Peyer's patch (tissue), 4 donors: ENCODE measurements at regions not wholly inside any gene's neighbourhood (a gene's known extent, or its start where the extent isn't known, plus 50 kb on each side); places are given as distances from the start of the nearest gene placed in this dataset.

Experiments
- DNase-seq, 3 donors: peaks; one replicate each; pipeline ENCODE4 v3.0.0-alpha.2; 2017 to 2019
- H3K27ac ChIP-seq, 4 donors: fragments of 200-600 bp; sonication (generic); one replicate each; pipeline ENCODE4 v1.5.1; 2016 to 2019
- H3K27me3 ChIP-seq, 2 donors: fragments of 200-600 bp; sonication (generic); one replicate each; pipeline ENCODE4 v1.5.1; 2019
- H3K36me3 ChIP-seq, 3 donors: fragments of 200-600 bp; sonication (generic); one replicate each; pipeline ENCODE4 v1.5.1; 2016 to 2019
- H3K4me1 ChIP-seq, 4 donors: fragments of 200-600 bp; sonication (generic); one replicate each; pipeline ENCODE4 v1.5.1; 2016 to 2019
- H3K4me3 ChIP-seq, 4 donors: fragments of 200-600 bp; sonication (generic); 1 replicate in 3 of 4; 2 replicates in 1 of 4; pipeline ENCODE4 v1.5.1; 2016 to 2019; ENCODE audit warnings: mild to moderate bottlenecking in 1 of 4
- H3K9me3 ChIP-seq, 4 donors: fragments of 200-600 bp; sonication (generic); one replicate each; pipeline ENCODE4 v1.5.1; 2016 to 2019; ENCODE audit warnings: mild to moderate bottlenecking in 1 of 4
- CTCF ChIP-seq, 6 experiments: fragments of 450-650 bp in 4 of 6; fragments of 200-600 bp in 2 of 6; sonication (generic) in 1 of 6; IDR thresholded peaks; one replicate each; pipeline ENCODE4 v1.5.1; 2017 to 2019; ENCODE audit warnings: antibody characterized with exemption in 6 of 6, mild to moderate bottlenecking in 3 of 6, moderate library complexity in 1 of 6
- POLR2A ChIP-seq, 2 donors: fragments of 450-650 bp; IDR thresholded peaks; one replicate each; pipeline ENCODE4 v1.5.1; 2017; ENCODE audit warnings: antibody characterized with exemption in 2 of 2, mild to moderate bottlenecking in 2 of 2, moderate library complexity in 2 of 2

DNA sequence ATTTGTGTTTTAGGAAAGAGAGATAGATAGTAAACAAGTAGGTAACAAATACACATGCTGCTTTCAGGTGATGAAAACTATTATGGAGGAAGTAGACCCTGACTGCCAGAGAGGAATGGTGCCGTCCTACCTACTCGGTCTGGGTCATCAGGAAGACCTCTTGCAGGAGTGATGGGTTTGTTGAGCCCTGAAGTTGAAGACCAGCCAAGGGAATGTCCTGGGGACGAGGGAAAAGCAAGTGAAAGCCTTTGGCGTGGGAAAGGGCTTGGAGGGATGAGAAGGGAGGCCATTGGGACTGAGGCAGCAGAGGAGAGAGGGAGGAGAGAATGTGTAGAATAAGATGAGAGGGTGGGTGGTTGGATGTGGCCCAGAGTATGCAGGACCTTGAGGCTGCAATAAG lies 379.5 kb upstream of the USP24 start:
- H3K27ac ChIP-seq = no peak overlapping the region
- DNase-seq = no peak
- H3K27me3 ChIP-seq = no peaks in the 10 kb centered on the region
- no peaks in the 10 kb centered on the region for H3K9me3 ChIP-seq
- no peaks in the 10 kb centered on the region for H3K36me3 ChIP-seq
- TF ChIP-seq CTCF (IDR thresholded peaks at IDR 0.05) (no peak), POLR2A (IDR thresholded peaks at IDR 0.05) (no peak)
- no peaks in the 10 kb centered on the region for H3K4me1 ChIP-seq
- no peak overlapping the region for H3K4me3 ChIP-seq

- DNase-seq = no peak
- Histone ChIP-seq H3K4me1 (no peaks in the 10 kb centered on the region), H3K36me3 (no peaks in the 10 kb centered on the region), H3K27me3 (no peaks in the 10 kb centered on the region), H3K27ac (no peak overlapping the region), H3K9me3 (no peaks in the 10 kb centered on the region), H3K4me3 (no peak overlapping the region)
- TF ChIP-seq CTCF (IDR thresholded peaks at IDR 0.05) = no peak
- TF ChIP-seq POLR2A (IDR thresholded peaks at IDR 0.05) = no peak
Observed at GRCh38 chr1:55593298-55593697, 378.1 kb upstream of the USP24 start.

DNA sequence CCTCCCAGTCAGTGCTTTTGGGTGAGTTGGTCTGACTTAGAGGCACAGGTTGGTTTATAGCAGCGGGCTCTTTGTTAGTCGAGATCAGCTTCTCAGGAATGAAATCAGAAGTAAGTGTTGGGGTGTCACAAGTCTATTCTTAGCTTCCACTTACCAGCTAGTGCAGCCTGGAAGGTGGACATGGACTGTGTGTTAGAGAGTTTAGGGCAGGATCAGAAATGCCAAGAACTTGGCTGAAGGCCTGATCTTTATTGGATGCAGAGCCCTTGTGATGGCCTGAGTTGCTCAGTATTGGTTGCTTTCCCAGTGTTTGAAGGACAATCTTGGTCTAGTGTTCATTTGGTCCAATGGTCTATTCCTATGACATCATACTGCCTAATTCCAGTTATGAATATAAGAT lies 377.0 kb upstream of the USP24 start:
- H3K27me3 ChIP-seq = no peaks in the 10 kb centered on the region
- TF ChIP-seq CTCF (IDR thresholded peaks at IDR 0.05) = no peak
- TF ChIP-seq POLR2A (IDR thresholded peaks at IDR 0.05) = no peak
- no peak overlapping the region for H3K4me3 ChIP-seq
- no peaks in the 10 kb centered on the region for H3K36me3 ChIP-seq
- H3K4me1 ChIP-seq = no peaks in the 10 kb centered on the region
- DNase-seq = no peak
- H3K27ac ChIP-seq = no peak overlapping the region
- H3K9me3 ChIP-seq = no peaks in the 10 kb centered on the region

DNA sequence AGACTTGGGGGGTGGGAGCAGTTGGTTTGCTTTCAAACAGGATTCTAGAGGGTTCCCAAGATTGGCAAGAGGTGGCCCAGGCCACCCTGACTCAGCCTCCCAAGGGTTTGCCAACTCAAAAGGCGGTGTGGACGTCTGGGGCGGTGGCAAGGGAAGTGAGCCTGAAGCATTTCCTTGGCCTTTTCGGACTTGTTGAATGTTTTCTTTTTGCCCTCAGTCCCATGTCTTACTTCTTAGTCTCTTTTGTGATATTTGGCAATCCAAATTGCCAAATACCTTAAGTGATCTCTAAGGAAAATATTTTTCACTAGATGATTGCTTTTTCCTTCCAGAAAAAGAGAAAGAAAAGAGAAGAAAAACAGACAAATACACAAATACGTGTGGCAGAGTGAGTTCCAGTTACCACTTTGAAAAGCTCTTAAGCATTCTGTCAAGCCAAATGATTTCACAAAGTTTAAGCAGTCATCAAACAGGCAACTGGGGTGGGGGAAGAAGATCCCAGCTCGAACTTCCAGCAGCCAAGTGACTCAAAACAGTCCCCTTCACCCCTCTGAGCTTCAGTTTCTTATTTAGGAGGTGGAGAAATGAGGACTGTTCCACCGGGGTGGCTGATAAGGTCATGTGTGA lies 374.6 kb upstream of the USP24 start:
- TF ChIP-seq CTCF (IDR thresholded peaks at IDR 0.05) = no peak
- no peak for TF ChIP-seq POLR2A (IDR thresholded peaks at IDR 0.05)

GRCh38 chr1:55588309-55588708 lies 373.1 kb upstream of the USP24 start:
- H3K36me3 ChIP-seq = no peaks in the 10 kb centered on the region
- no peak overlapping the region for H3K27ac ChIP-seq
- TF ChIP-seq CTCF (IDR thresholded peaks at IDR 0.05) (no peak), POLR2A (IDR thresholded peaks at IDR 0.05) (no peak)
- no peak for DNase-seq
- no peaks in the 10 kb centered on the region for H3K9me3 ChIP-seq
- H3K4me3 ChIP-seq = no peak overlapping the region
- no peaks in the 10 kb centered on the region for H3K27me3 ChIP-seq
- no peaks in the 10 kb centered on the region for H3K4me1 ChIP-seq

More for the DNA sequence above, 374.6 kb upstream of the USP24 start:
- DNase-seq = no peak
- Histone ChIP-seq H3K4me3 (no peak overlapping the region), H3K36me3 (no peaks in the 10 kb centered on the region), H3K27ac (peak overlapping the region in 3 of 4 donors; percentile 15 to 32 (median 27)), H3K4me1 (no peaks in the 10 kb centered on the region), H3K9me3 (no peaks in the 10 kb centered on the region), H3K27me3 (no peaks in the 10 kb centered on the region)

- Histone ChIP-seq H3K27me3 (no peaks in the 10 kb centered on the region), H3K9me3 (no peaks in the 10 kb centered on the region), H3K27ac (no peak overlapping the region), H3K4me3 (no peak overlapping the region), H3K36me3 (no peaks in the 10 kb centered on the region), H3K4me1 (no peaks in the 10 kb centered on the region)
- no peak for DNase-seq
- TF ChIP-seq POLR2A (IDR thresholded peaks at IDR 0.05) = no peak
- no peak for TF ChIP-seq CTCF (IDR thresholded peaks at IDR 0.05)
Observed at GRCh38 chr1:55586771-55587170, 371.6 kb upstream of the USP24 start.
